IMR-90 (cell line): ENCODE measurements at regions not wholly inside any gene's neighbourhood (a gene's known extent, or its start where the extent isn't known, plus 50 kb on each side); places are given as distances from the start of the nearest gene placed in this dataset.

Experiments
- ATAC-seq: fragments of 200-7000 bp; cut with Tn5 transposase; 2 replicates; pipeline ENCODE4 v1.9.1; 2020; ENCODE audit warnings: low read depth, mild to moderate bottlenecking, moderate library complexity
- BruUV-seq: library from RNA; stranded (reverse); fragments of 400-500 nt; replicated peaks from 2 replicates; lab custom pipeline; 2021; lab: Mats Ljungman, UMichigan
- CTCF ChIA-PET: fragments of 300-600 bp; formaldehyde crosslinking; extraction: SDS; loops from one replicate; lab custom pipeline; 2021; ENCODE audit warnings: antibody characterized with exemption; lab: Yijun Ruan, JAX
- POLR2A ChIA-PET: fragments of 300-600 bp; sonication (Branson Sonifier 250); formaldehyde crosslinking; loops from one replicate; lab custom pipeline; 2022; ENCODE audit warnings: antibody characterized with exemption; ENCODE audit not compliant: unreplicated experiment; lab: Charles Lee
- DNase-seq: peaks from one replicate; pipeline ENCODE4 v3.0.0; 2013
- H2AFZ ChIP-seq: replicated peaks from 2 replicates; pipeline ENCODE3; 2013; ENCODE audit warnings: low read length, mild to moderate bottlenecking; ENCODE audit not compliant: poor library complexity
- H2AK5ac ChIP-seq: 2 replicates; pipeline ENCODE4 v1.6.1; 2013; ENCODE audit warnings: low read depth, low read length, inconsistent platforms
- H2AK9ac ChIP-seq: replicated peaks from 2 replicates; pipeline ENCODE3; 2013; ENCODE audit warnings: mild to moderate bottlenecking, low read depth, low read length, moderate library complexity; ENCODE audit not compliant: poor library complexity
- H2BK120ac ChIP-seq: 2 replicates; pipeline ENCODE4 v1.6.1; 2013; ENCODE audit warnings: low read depth, low read length, inconsistent platforms
- H2BK15ac ChIP-seq: 3 replicates; pipeline ENCODE4 v1.6.1; 2013; ENCODE audit warnings: low read depth, low read length, inconsistent platforms
- H2BK20ac ChIP-seq: 2 replicates; pipeline ENCODE4 v1.6.1; 2013; ENCODE audit warnings: low read depth, mild to moderate bottlenecking, inconsistent platforms, low read length, moderate library complexity
- H2BK5ac ChIP-seq: 2 replicates; pipeline ENCODE4 v1.6.1; 2013; ENCODE audit warnings: mild to moderate bottlenecking, low read depth, low read length, inconsistent platforms; ENCODE audit not compliant: poor library complexity, severe bottlenecking
- H3K14ac ChIP-seq: replicated peaks from 2 replicates; pipeline ENCODE4 v1.6.1; 2013; ENCODE audit warnings: low read depth, low read length, inconsistent platforms
- H3K18ac ChIP-seq: 2 replicates; pipeline ENCODE4 v1.6.1; 2013; ENCODE audit warnings: low read depth, low read length, control low read depth
- H3K23ac ChIP-seq: 2 replicates; pipeline ENCODE4 v1.6.1; 2013; ENCODE audit warnings: low read depth, low read length, inconsistent platforms
- H3K27ac ChIP-seq: 2 replicates; pipeline ENCODE4 v1.5.1; 2013; ENCODE audit warnings: mild to moderate bottlenecking, control low read depth, low read length; ENCODE audit not compliant: insufficient read depth
- H3K27me3 ChIP-seq: 2 replicates; pipeline ENCODE4 v1.6.1; 2013; ENCODE audit warnings: low read length; ENCODE audit not compliant: control insufficient read depth, insufficient read depth
- H3K36me3 ChIP-seq: 2 replicates; pipeline ENCODE4 v1.6.1; 2013; ENCODE audit warnings: low read length, mixed read lengths; ENCODE audit not compliant: control insufficient read depth, insufficient read depth
- H3K4ac ChIP-seq: 2 replicates; pipeline ENCODE4 v1.6.1; 2013; ENCODE audit warnings: low read depth, low read length, inconsistent platforms
- H3K4me1 ChIP-seq: 2 replicates; pipeline ENCODE4 v1.6.1; 2013; ENCODE audit warnings: low read length, mixed read lengths; ENCODE audit not compliant: control insufficient read depth, insufficient read depth
- H3K4me2 ChIP-seq: 2 replicates; pipeline ENCODE4 v1.6.1; 2013; ENCODE audit warnings: low read depth, mild to moderate bottlenecking, control low read depth, low read length, moderate library complexity
- H3K4me3 ChIP-seq: 2 replicates; pipeline ENCODE4 v1.5.1; 2013; ENCODE audit warnings: low read depth, mild to moderate bottlenecking, control low read depth, low read length, moderate library complexity; ENCODE audit not compliant: insufficient read depth
- H3K56ac ChIP-seq: 2 replicates; pipeline ENCODE4 v1.6.1; 2013; ENCODE audit warnings: low read length, inconsistent platforms; ENCODE audit not compliant: insufficient read depth; ENCODE audit errors: extremely low read depth
- H3K79me1 ChIP-seq, 2 experiments: 2 replicates each; pipeline ENCODE4 v1.6.1; 2013; ENCODE audit warnings: low read length in 2 of 2, inconsistent platforms in 1 of 2, low read depth in 1 of 2
- H3K9ac ChIP-seq: 2 replicates; pipeline ENCODE4 v1.6.1; 2013; ENCODE audit warnings: low read depth, low read length, control low read depth
- H3K9me1 ChIP-seq: 2 replicates; pipeline ENCODE4 v1.6.1; 2013; ENCODE audit warnings: low read length, inconsistent platforms; ENCODE audit not compliant: insufficient read depth
- H3K9me3 ChIP-seq: 2 replicates; pipeline ENCODE4 v1.6.1; 2013; ENCODE audit warnings: low read length; ENCODE audit not compliant: control insufficient read depth, insufficient read depth
- H4K20me1 ChIP-seq: 2 replicates; pipeline ENCODE4 v1.6.1; 2013; ENCODE audit warnings: low read length, inconsistent platforms; ENCODE audit not compliant: insufficient read depth
- H4K5ac ChIP-seq: 2 replicates; pipeline ENCODE4 v1.6.1; 2013; ENCODE audit warnings: mild to moderate bottlenecking, low read depth, low read length, control low read depth
- H4K8ac ChIP-seq, 2 experiments: 2 replicates each; pipeline ENCODE4 v1.6.1; 2013; ENCODE audit warnings: low read depth in 2 of 2, low read length in 2 of 2, control low read depth in 1 of 2, inconsistent platforms in 1 of 2
- H4K91ac ChIP-seq: 2 replicates; pipeline ENCODE4 v1.6.1; 2013; ENCODE audit warnings: low read depth, low read length, inconsistent platforms; ENCODE audit not compliant: insufficient read depth
- CEBPB ChIP-seq: IDR thresholded peaks from 2 replicates; pipeline ENCODE4 v1.6.1; 2012; ENCODE audit warnings: low read depth, low read length, improper control_type of control experiment
- CHD1 ChIP-seq: IDR thresholded peaks from 2 replicates; pipeline ENCODE4 v1.6.1; 2012; ENCODE audit warnings: low read depth, low read length, improper control_type of control experiment
- FOS ChIP-seq: fragments of 150-350 bp; IDR thresholded peaks from 2 replicates; pipeline ENCODE4 v1.6.1; 2016; ENCODE audit warnings: low read depth, low read length
- MAFK ChIP-seq: IDR thresholded peaks from 2 replicates; pipeline ENCODE4 v1.6.1; 2012; ENCODE audit warnings: low read depth, low read length, improper control_type of control experiment
- MAZ ChIP-seq: IDR thresholded peaks from 2 replicates; pipeline ENCODE4 v1.6.1; 2012; ENCODE audit warnings: low read depth, mild to moderate bottlenecking, low read length, improper control_type of control experiment, moderate library complexity, borderline replicate concordance
- MXI1 ChIP-seq: IDR thresholded peaks from 2 replicates; pipeline ENCODE4 v1.6.1; 2012; ENCODE audit warnings: low read depth, mild to moderate bottlenecking, low read length, moderate library complexity, borderline replicate concordance
- NFE2L2 ChIP-seq: fragments of 150-350 bp; IDR thresholded peaks from 2 replicates; pipeline ENCODE4 v1.6.1; 2016; ENCODE audit warnings: low read depth, mild to moderate bottlenecking, low read length
- POLR2A ChIP-seq: IDR thresholded peaks from 2 replicates; pipeline ENCODE4 v1.6.1; 2012; ENCODE audit warnings: mild to moderate bottlenecking, low read depth, low read length
- RCOR1 ChIP-seq: IDR thresholded peaks from 2 replicates; pipeline ENCODE4 v1.6.1; 2012; ENCODE audit warnings: mild to moderate bottlenecking, low read length, improper control_type of control experiment; ENCODE audit not compliant: insufficient replicate concordance
- SMC3 ChIP-seq: fragments of 150-350 bp; IDR thresholded peaks from 2 replicates; pipeline ENCODE4 v1.6.1; 2016; ENCODE audit warnings: low read depth, mild to moderate bottlenecking, antibody characterized with exemption, low read length, moderate library complexity
- WGBS, 2 experiments: methylation state at CpG; one replicate each; pipeline versions ENCODE4 v1.1.5 to v1.1.7; 2013; ENCODE audit warnings: missing lambda C conversion rate in 2 of 2; ENCODE audit not compliant: insufficient read length in 1 of 2; ENCODE audit errors: extremely low coverage in 2 of 2; 5-methylcytosine and 5-hydroxymethylcytosine counted together
- dilution Hi-C: fragments of 300-500 bp; cut with HindIII; formaldehyde crosslinking; loops from one replicate; pipeline ENCODE4 v1.14.3; 2018; ENCODE audit warnings: low sequenced_read_pairs; ENCODE audit not compliant: unreplicated experiment
- in situ Hi-C: fragments of 300-500 bp; cut with MboI; formaldehyde crosslinking; loops from 3 replicates; pipeline ENCODE4 v1.14.3; 2019; ENCODE audit warnings: low sequenced_read_pairs, inconsistent platforms, mixed read lengths
- intact Hi-C: fragments of 100-400 bp; cut with micrococcal nuclease; formaldehyde crosslinking; loops from 2 replicates; pipeline ENCODE4 v1.10.0; 2022
- TF ChIP-seq, protein P1 (sequence below): fragments of 150-350 bp; IDR thresholded peaks from 2 replicates; pipeline ENCODE4 v1.6.1; 2017; ENCODE audit warnings: mild to moderate bottlenecking, antibody characterized with exemption, low read length, low read depth
- TF ChIP-seq, protein P2 (sequence below): fragments of 150-350 bp; IDR thresholded peaks from 2 replicates; pipeline ENCODE4 v1.6.1; 2016; ENCODE audit warnings: low read depth, mild to moderate bottlenecking, low read length, moderate library complexity, borderline replicate concordance
- TF ChIP-seq, protein P3 (sequence below): conservative IDR thresholded peaks from 2 replicates; pipeline ENCODE4 v1.5.1; 2012; ENCODE audit warnings: mild to moderate bottlenecking, low read depth, low read length, improper control_type of control experiment

DNA sequence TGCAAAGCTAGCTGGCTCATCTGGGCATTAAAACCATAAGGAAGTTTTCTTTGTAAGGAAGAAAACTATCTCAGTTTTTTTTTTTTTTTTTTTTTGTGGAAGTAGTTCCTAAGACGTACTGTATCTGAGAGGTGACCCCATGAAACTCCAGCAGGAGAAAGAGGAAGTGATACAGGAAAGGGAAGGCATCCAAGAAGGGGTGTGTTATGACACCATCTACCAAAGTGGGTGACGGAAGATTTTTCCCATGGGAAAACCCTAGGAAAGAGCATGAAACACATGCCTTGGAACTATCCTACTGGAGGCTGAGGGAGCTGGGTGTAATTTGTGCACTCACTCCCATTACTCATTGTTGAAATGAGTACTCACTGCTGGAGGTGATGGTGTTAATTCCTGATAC is 63.8 kb upstream of the ARHGAP20 start:
- Histone ChIP-seq H2BK15ac (peak overlapping the region; percentile 30; the same call in 2 of the 3 replicates), H3K27ac (no peak overlapping the region), H2AK5ac (peak overlapping the region; percentile 77), H3K9me1 (no peaks in the 10 kb centered on the region), H3K4me3 (no peak overlapping the region), H3K18ac (peak overlapping the region; percentile 33; the same call in 1 of the 2 replicates), H3K56ac (no peak overlapping the region), H2BK5ac (no peak overlapping the region), H3K23ac (no peak overlapping the region), H4K91ac (peak overlapping the region; percentile 44), H2BK20ac (peak overlapping the region; percentile 11), H3K36me3 (no peaks in the 10 kb centered on the region), H3K27me3 (no peaks in the 10 kb centered on the region), H3K9ac (no peak overlapping the region), H3K4me2 (no peak overlapping the region), H3K14ac (peak overlapping the region; percentile 23; the same call in 1 of the 2 replicates), H4K8ac (peak overlapping the region; percentile 4 to 12; a peak in 1 of 4 replicates), H2AK9ac (no peak overlapping the region), H3K9me3 (peaks cover 6% of the 10 kb centered on the region), H4K5ac (peak overlapping the region; percentile 8; the same call in 1 of the 2 replicates), H2AFZ (no peak overlapping the region), H2BK120ac (peak overlapping the region; percentile 28; the same call in 1 of the 2 replicates), H4K20me1 (no peaks in the 10 kb centered on the region), H3K79me1 (no peaks in the 10 kb centered on the region), H3K4ac (peak overlapping the region; percentile 31; the same call in 1 of the 2 replicates), H3K4me1 (peaks cover 8% of the 10 kb centered on the region)
- TF ChIP-seq MAZ (no peak), NFE2L2 (no peak), CEBPB (no peak), SMC3 (no peak), CHD1 (no peak), MXI1 (no peak), POLR2A (no peak), FOS (no peak), RCOR1 (no peak), MAFK (no peak)
- TF ChIP-seq, protein P1, sequence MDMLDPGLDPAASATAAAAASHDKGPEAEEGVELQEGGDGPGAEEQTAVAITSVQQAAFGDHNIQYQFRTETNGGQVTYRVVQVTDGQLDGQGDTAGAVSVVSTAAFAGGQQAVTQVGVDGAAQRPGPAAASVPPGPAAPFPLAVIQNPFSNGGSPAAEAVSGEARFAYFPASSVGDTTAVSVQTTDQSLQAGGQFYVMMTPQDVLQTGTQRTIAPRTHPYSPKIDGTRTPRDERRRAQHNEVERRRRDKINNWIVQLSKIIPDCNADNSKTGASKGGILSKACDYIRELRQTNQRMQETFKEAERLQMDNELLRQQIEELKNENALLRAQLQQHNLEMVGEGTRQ = no peak
- TF ChIP-seq, protein P2, sequence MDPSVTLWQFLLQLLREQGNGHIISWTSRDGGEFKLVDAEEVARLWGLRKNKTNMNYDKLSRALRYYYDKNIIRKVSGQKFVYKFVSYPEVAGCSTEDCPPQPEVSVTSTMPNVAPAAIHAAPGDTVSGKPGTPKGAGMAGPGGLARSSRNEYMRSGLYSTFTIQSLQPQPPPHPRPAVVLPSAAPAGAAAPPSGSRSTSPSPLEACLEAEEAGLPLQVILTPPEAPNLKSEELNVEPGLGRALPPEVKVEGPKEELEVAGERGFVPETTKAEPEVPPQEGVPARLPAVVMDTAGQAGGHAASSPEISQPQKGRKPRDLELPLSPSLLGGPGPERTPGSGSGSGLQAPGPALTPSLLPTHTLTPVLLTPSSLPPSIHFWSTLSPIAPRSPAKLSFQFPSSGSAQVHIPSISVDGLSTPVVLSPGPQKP = no peak
- TF ChIP-seq, protein P3, sequence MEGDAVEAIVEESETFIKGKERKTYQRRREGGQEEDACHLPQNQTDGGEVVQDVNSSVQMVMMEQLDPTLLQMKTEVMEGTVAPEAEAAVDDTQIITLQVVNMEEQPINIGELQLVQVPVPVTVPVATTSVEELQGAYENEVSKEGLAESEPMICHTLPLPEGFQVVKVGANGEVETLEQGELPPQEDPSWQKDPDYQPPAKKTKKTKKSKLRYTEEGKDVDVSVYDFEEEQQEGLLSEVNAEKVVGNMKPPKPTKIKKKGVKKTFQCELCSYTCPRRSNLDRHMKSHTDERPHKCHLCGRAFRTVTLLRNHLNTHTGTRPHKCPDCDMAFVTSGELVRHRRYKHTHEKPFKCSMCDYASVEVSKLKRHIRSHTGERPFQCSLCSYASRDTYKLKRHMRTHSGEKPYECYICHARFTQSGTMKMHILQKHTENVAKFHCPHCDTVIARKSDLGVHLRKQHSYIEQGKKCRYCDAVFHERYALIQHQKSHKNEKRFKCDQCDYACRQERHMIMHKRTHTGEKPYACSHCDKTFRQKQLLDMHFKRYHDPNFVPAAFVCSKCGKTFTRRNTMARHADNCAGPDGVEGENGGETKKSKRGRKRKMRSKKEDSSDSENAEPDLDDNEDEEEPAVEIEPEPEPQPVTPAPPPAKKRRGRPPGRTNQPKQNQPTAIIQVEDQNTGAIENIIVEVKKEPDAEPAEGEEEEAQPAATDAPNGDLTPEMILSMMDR = no peak
- DNase-seq (peak; percentile 15), ATAC-seq (no peak)
- CTCF ChIA-PET = interaction anchor here (0.6 kb wide), 1 partner anchor 507 kb away, joined by 4 read pairs; no protein-coding TSS in a partner anchor
- in situ Hi-C loops (no loop called here), intact Hi-C loops (no loop called here), dilution Hi-C loops (no loop called here)
- BruUV-seq = no TSS peak
- POLR2A ChIA-PET = no interaction called here
- WGBS, 2 experiments = no CpG with 5 or more reads among the region's 2 CpGs
